ENCODE measurements at regions not wholly inside any gene's neighbourhood (a gene's known extent, or its start where the extent isn't known, plus 50 kb on each side); places are given as distances from the start of the nearest gene placed in this dataset.
"Not testable (repeated sequence)": the region's sequence is repeated elsewhere in the genome, so short reads cannot be mapped to it uniquely, and the experiment has no call there.

- not testable (repeated sequence) for H3K79me2 ChIP-seq (replicated peaks; ENCODE audit: insufficient read depth); H3K4me1 ChIP-seq (ENCODE audit: insufficient read depth); H3K4me2 ChIP-seq; DNase-seq (ENCODE audit: low spot score); H3K4me1 Mint-ChIP-seq; H3K9me2 ChIP-seq (ENCODE audit: insufficient read depth); H3K4me3 ChIP-seq; H3K4me3 Mint-ChIP-seq; H3K27ac Mint-ChIP-seq; H4K20me1 ChIP-seq (replicated peaks; ENCODE audit: insufficient read depth); H2AFZ ChIP-seq; H3K36me3 ChIP-seq (ENCODE audit: insufficient read depth); H3K27ac ChIP-seq (ENCODE audit: low read depth); H3K27me3 ChIP-seq (ENCODE audit: insufficient read depth); ATAC-seq; H3K27me3 Mint-ChIP-seq (ENCODE audit: insufficient read depth, low read depth, poor library complexity); H3F3A ChIP-seq (replicated peaks; ENCODE audit: low read depth); H3K36me3 Mint-ChIP-seq (ENCODE audit: low read depth)
- H3K9me3 Mint-ChIP-seq = peaks cover 61% of the 10 kb centered on the region
These were observed 463.8 kb upstream of the SPANXN1 start for GRCh38 chrX:144783528-144783927.

- no peaks in the 10 kb centered on the region for H3K9me2 ChIP-seq (ENCODE audit: insufficient read depth)
- H3K4me2 ChIP-seq = no peak overlapping the region
- Mint-ChIP-seq H3K27ac (no peak overlapping the region), H3K4me3 (no peak overlapping the region), H3K9me3 (peaks cover 91% of the 10 kb centered on the region), H3K36me3 (ENCODE audit: low read depth) (peaks cover 3% of the 10 kb centered on the region; the same call in 2 of the 3 replicates), H3K4me1 (no peaks in the 10 kb centered on the region), H3K27me3 (ENCODE audit: insufficient read depth, low read depth, poor library complexity) (no peaks in the 10 kb centered on the region)
- ATAC-seq = no peak
- H3K79me2 ChIP-seq (replicated peaks; ENCODE audit: insufficient read depth) = no peaks in the 10 kb centered on the region
- no peak overlapping the region for H2AFZ ChIP-seq
- H3K27me3 ChIP-seq (ENCODE audit: insufficient read depth) = no peaks in the 10 kb centered on the region
- no peaks in the 10 kb centered on the region for H3K4me1 ChIP-seq (ENCODE audit: insufficient read depth)
- H3F3A ChIP-seq (replicated peaks; ENCODE audit: low read depth) = no peaks in the 10 kb centered on the region
- H3K4me3 ChIP-seq = no peak overlapping the region
- DNase-seq (ENCODE audit: low spot score) = no peak
- H4K20me1 ChIP-seq (replicated peaks; ENCODE audit: insufficient read depth) = no peaks in the 10 kb centered on the region
- TF ChIP-seq EZH2phosphoT487 (IDR thresholded peaks at IDR 0.05; ENCODE audit: unreplicated experiment) (no peak), CREB1 (CRISPR knock-in tag; IDR thresholded peaks at IDR 0.05; ENCODE audit: low read depth) (no peak), NANOG (IDR thresholded peaks at IDR 0.05; ENCODE audit: borderline replicate concordance) (no peak), POLR2AphosphoS5 (IDR thresholded peaks at IDR 0.05; ENCODE audit: low read depth) (no peak)
- TF ChIP-seq, protein P1, sequence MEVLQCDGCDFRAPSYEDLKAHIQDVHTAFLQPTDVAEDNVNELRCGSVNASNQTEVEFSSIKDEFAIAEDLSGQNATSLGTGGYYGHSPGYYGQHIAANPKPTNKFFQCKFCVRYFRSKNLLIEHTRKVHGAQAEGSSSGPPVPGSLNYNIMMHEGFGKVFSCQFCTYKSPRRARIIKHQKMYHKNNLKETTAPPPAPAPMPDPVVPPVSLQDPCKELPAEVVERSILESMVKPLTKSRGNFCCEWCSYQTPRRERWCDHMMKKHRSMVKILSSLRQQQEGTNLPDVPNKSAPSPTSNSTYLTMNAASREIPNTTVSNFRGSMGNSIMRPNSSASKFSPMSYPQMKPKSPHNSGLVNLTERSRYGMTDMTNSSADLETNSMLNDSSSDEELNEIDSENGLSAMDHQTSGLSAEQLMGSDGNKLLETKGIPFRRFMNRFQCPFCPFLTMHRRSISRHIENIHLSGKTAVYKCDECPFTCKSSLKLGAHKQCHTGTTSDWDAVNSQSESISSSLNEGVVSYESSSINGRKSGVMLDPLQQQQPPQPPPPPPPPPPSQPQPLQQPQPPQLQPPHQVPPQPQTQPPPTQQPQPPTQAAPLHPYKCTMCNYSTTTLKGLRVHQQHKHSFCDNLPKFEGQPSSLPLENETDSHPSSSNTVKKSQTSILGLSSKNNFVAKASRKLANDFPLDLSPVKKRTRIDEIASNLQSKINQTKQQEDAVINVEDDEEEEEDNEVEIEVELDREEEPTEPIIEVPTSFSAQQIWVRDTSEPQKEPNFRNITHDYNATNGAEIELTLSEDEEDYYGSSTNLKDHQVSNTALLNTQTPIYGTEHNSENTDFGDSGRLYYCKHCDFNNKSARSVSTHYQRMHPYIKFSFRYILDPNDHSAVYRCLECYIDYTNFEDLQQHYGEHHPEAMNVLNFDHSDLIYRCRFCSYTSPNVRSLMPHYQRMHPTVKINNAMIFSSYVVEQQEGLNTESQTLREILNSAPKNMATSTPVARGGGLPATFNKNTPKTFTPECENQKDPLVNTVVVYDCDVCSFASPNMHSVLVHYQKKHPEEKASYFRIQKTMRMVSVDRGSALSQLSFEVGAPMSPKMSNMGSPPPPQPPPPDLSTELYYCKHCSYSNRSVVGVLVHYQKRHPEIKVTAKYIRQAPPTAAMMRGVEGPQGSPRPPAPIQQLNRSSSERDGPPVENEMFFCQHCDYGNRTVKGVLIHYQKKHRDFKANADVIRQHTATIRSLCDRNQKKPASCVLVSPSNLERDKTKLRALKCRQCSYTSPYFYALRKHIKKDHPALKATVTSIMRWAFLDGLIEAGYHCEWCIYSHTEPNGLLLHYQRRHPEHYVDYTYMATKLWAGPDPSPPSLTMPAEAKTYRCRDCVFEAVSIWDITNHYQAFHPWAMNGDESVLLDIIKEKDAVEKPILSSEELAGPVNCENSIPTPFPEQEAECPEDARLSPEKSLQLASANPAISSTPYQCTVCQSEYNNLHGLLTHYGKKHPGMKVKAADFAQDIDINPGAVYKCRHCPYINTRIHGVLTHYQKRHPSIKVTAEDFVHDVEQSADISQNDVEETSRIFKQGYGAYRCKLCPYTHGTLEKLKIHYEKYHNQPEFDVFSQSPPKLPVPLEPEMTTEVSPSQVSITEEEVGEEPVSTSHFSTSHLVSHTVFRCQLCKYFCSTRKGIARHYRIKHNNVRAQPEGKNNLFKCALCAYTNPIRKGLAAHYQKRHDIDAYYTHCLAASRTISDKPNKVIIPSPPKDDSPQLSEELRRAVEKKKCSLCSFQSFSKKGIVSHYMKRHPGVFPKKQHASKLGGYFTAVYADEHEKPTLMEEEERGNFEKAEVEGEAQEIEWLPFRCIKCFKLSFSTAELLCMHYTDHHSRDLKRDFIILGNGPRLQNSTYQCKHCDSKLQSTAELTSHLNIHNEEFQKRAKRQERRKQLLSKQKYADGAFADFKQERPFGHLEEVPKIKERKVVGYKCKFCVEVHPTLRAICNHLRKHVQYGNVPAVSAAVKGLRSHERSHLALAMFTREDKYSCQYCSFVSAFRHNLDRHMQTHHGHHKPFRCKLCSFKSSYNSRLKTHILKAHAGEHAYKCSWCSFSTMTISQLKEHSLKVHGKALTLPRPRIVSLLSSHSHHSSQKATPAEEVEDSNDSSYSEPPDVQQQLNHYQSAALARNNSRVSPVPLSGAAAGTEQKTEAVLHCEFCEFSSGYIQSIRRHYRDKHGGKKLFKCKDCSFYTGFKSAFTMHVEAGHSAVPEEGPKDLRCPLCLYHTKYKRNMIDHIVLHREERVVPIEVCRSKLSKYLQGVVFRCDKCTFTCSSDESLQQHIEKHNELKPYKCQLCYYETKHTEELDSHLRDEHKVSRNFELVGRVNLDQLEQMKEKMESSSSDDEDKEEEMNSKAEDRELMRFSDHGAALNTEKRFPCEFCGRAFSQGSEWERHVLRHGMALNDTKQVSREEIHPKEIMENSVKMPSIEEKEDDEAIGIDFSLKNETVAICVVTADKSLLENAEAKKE (CRISPR knock-in tag; IDR thresholded peaks at IDR 0.05) = no peak
- H3K36me3 ChIP-seq (ENCODE audit: insufficient read depth) = no peaks in the 10 kb centered on the region
- H3K27ac ChIP-seq (ENCODE audit: low read depth) = no peak overlapping the region
These were observed 457.2 kb upstream of the SPANXN1 start for GRCh38 chrX:144790148-144790547.
